ENCODE measurements at regions not wholly inside any gene's neighbourhood (a gene's known extent, or its start where the extent isn't known, plus 50 kb on each side); places are given as distances from the start of the nearest gene placed in this dataset.

GRCh38 chr2:147523415-147523814 lies 321.4 kb upstream of the ACVR2A start:
- Histone ChIP-seq H3K4me3 (ENCODE audit: low read length) (no peak overlapping the region), H3K27me3 (ENCODE audit: control insufficient read depth, insufficient read depth, low read length) (no peaks in the 10 kb centered on the region), H3K36me3 (ENCODE audit: control insufficient read depth, insufficient read depth, low read length) (no peaks in the 10 kb centered on the region), H3K9me3 (replicated peaks; ENCODE audit: control insufficient read depth, low read depth, low read length) (peaks cover 2% of the 10 kb centered on the region), H3K4me1 (ENCODE audit: control insufficient read depth, insufficient read depth, low read length) (no peaks in the 10 kb centered on the region), H3K27ac (ENCODE audit: low read length) (no peak overlapping the region)
- DNase-seq = no peak

- DNase-seq = no peak
- Histone ChIP-seq H3K4me3 (ENCODE audit: low read length) (no peak overlapping the region), H3K9me3 (replicated peaks; ENCODE audit: control insufficient read depth, low read depth, low read length) (peaks cover 2% of the 10 kb centered on the region), H3K27me3 (ENCODE audit: control insufficient read depth, insufficient read depth, low read length) (no peaks in the 10 kb centered on the region), H3K36me3 (ENCODE audit: control insufficient read depth, insufficient read depth, low read length) (no peaks in the 10 kb centered on the region), H3K4me1 (ENCODE audit: control insufficient read depth, insufficient read depth, low read length) (no peaks in the 10 kb centered on the region), H3K27ac (ENCODE audit: low read length) (no peak overlapping the region)
- no CpG with 5 or more reads among the region's 3 CpGs for WGBS (ENCODE audit: insufficient coverage)
These were observed 322.9 kb upstream of the ACVR2A start for GRCh38 chr2:147521936-147522335.

GRCh38 chr2:147520817-147521216 lies 324.0 kb upstream of the ACVR2A start:
- 91% methylated on average over 3 of the region's 3 CpGs for WGBS (ENCODE audit: insufficient coverage)

GRCh38 chr2:147519178-147519577 lies 325.7 kb upstream of the ACVR2A start:
- 44% methylated on average over 1 of the region's 2 CpGs for WGBS (ENCODE audit: insufficient coverage)
- Histone ChIP-seq H3K36me3 (ENCODE audit: control insufficient read depth, insufficient read depth, low read length) (no peaks in the 10 kb centered on the region), H3K4me1 (ENCODE audit: control insufficient read depth, insufficient read depth, low read length) (no peaks in the 10 kb centered on the region), H3K27me3 (ENCODE audit: control insufficient read depth, insufficient read depth, low read length) (no peaks in the 10 kb centered on the region), H3K4me3 (ENCODE audit: low read length) (no peak overlapping the region), H3K9me3 (replicated peaks; ENCODE audit: control insufficient read depth, low read depth, low read length) (peaks cover 2% of the 10 kb centered on the region), H3K27ac (ENCODE audit: low read length) (no peak overlapping the region)
- DNase-seq = no peak

More at GRCh38 chr2:147520817-147521216, 324.0 kb upstream of the ACVR2A start:
- H3K27me3 ChIP-seq (ENCODE audit: control insufficient read depth, insufficient read depth, low read length) = no peaks in the 10 kb centered on the region
- no peak for DNase-seq
- H3K9me3 ChIP-seq (replicated peaks; ENCODE audit: control insufficient read depth, low read depth, low read length) = peaks cover 2% of the 10 kb centered on the region
- no peak overlapping the region for H3K27ac ChIP-seq (ENCODE audit: low read length)
- H3K4me3 ChIP-seq (ENCODE audit: low read length) = no peak overlapping the region
- H3K4me1 ChIP-seq (ENCODE audit: control insufficient read depth, insufficient read depth, low read length) = no peaks in the 10 kb centered on the region
- H3K36me3 ChIP-seq (ENCODE audit: control insufficient read depth, insufficient read depth, low read length) = no peaks in the 10 kb centered on the region

- DNase-seq = no peak
- no peak overlapping the region for H3K27ac ChIP-seq (ENCODE audit: low read length)
- peaks cover 12% of the 10 kb centered on the region for H3K4me1 ChIP-seq (ENCODE audit: control insufficient read depth, insufficient read depth, low read length)
- H3K4me3 ChIP-seq (ENCODE audit: low read length) = no peak overlapping the region
- no peaks in the 10 kb centered on the region for H3K36me3 ChIP-seq (ENCODE audit: control insufficient read depth, insufficient read depth, low read length)
- H3K27me3 ChIP-seq (ENCODE audit: control insufficient read depth, insufficient read depth, low read length) = no peaks in the 10 kb centered on the region
- no peaks in the 10 kb centered on the region for H3K9me3 ChIP-seq (replicated peaks; ENCODE audit: control insufficient read depth, low read depth, low read length)
- WGBS (ENCODE audit: insufficient coverage) = no CpG with 5 or more reads among the region's 1 CpG
These were observed 329.6 kb upstream of the ACVR2A start for GRCh38 chr2:147515213-147515612.

GRCh38 chr2:147512206-147512605 lies 332.6 kb upstream of the ACVR2A start:
- peak; percentile 32 for DNase-seq
- no peak overlapping the region for H3K4me3 ChIP-seq (ENCODE audit: low read length)
- H3K4me1 ChIP-seq (ENCODE audit: control insufficient read depth, insufficient read depth, low read length) = peaks cover 12% of the 10 kb centered on the region
- H3K36me3 ChIP-seq (ENCODE audit: control insufficient read depth, insufficient read depth, low read length) = no peaks in the 10 kb centered on the region
- peak overlapping the region; percentile 49 for H3K27ac ChIP-seq (ENCODE audit: low read length)
- no peaks in the 10 kb centered on the region for H3K27me3 ChIP-seq (ENCODE audit: control insufficient read depth, insufficient read depth, low read length)
- WGBS (ENCODE audit: insufficient coverage) = 26% methylated on average over 2 of the region's 5 CpGs
- no peaks in the 10 kb centered on the region for H3K9me3 ChIP-seq (replicated peaks; ENCODE audit: control insufficient read depth, low read depth, low read length)

GRCh38 chr2:147511491-147511948 lies 333.3 kb upstream of the ACVR2A start:
- H3K27me3 ChIP-seq (ENCODE audit: control insufficient read depth, insufficient read depth, low read length) = no peaks in the 10 kb centered on the region
- no peaks in the 10 kb centered on the region for H3K36me3 ChIP-seq (ENCODE audit: control insufficient read depth, insufficient read depth, low read length)
- WGBS (ENCODE audit: insufficient coverage) = no CpG with 5 or more reads among the region's 6 CpGs
- no peak overlapping the region for H3K4me3 ChIP-seq (ENCODE audit: low read length)
- peaks cover 12% of the 10 kb centered on the region for H3K4me1 ChIP-seq (ENCODE audit: control insufficient read depth, insufficient read depth, low read length)
- H3K27ac ChIP-seq (ENCODE audit: low read length) = peak overlapping the region; percentile 49
- no peaks in the 10 kb centered on the region for H3K9me3 ChIP-seq (replicated peaks; ENCODE audit: control insufficient read depth, low read depth, low read length)
- DNase-seq = peak; percentile 84

GRCh38 chr2:147509821-147510220 lies 335.0 kb upstream of the ACVR2A start:
- Histone ChIP-seq H3K4me3 (ENCODE audit: low read length) (no peak overlapping the region), H3K4me1 (ENCODE audit: control insufficient read depth, insufficient read depth, low read length) (peaks cover 12% of the 10 kb centered on the region), H3K36me3 (ENCODE audit: control insufficient read depth, insufficient read depth, low read length) (no peaks in the 10 kb centered on the region), H3K27me3 (ENCODE audit: control insufficient read depth, insufficient read depth, low read length) (no peaks in the 10 kb centered on the region), H3K9me3 (replicated peaks; ENCODE audit: control insufficient read depth, low read depth, low read length) (no peaks in the 10 kb centered on the region), H3K27ac (ENCODE audit: low read length) (no peak overlapping the region)
- no peak for DNase-seq

- DNase-seq = no peak
- Histone ChIP-seq H3K4me3 (ENCODE audit: low read length) (no peak overlapping the region), H3K27me3 (ENCODE audit: control insufficient read depth, insufficient read depth, low read length) (no peaks in the 10 kb centered on the region), H3K4me1 (ENCODE audit: control insufficient read depth, insufficient read depth, low read length) (peaks cover 9% of the 10 kb centered on the region), H3K9me3 (replicated peaks; ENCODE audit: control insufficient read depth, low read depth, low read length) (no peaks in the 10 kb centered on the region), H3K36me3 (ENCODE audit: control insufficient read depth, insufficient read depth, low read length) (no peaks in the 10 kb centered on the region), H3K27ac (ENCODE audit: low read length) (no peak overlapping the region)
- 98% methylated on average over 27 of the region's 27 CpGs for WGBS (ENCODE audit: insufficient coverage)
These were observed 337.9 kb upstream of the ACVR2A start for GRCh38 chr2:147506889-147507288.

GRCh38 chr2:147502711-147503290 lies 342.0 kb upstream of the ACVR2A start:
- H3K9me3 ChIP-seq (replicated peaks; ENCODE audit: control insufficient read depth, low read depth, low read length) = no peaks in the 10 kb centered on the region
- no peak for DNase-seq
- no peaks in the 10 kb centered on the region for H3K27me3 ChIP-seq (ENCODE audit: control insufficient read depth, insufficient read depth, low read length)
- no peaks in the 10 kb centered on the region for H3K36me3 ChIP-seq (ENCODE audit: control insufficient read depth, insufficient read depth, low read length)
- H3K4me1 ChIP-seq (ENCODE audit: control insufficient read depth, insufficient read depth, low read length) = no peaks in the 10 kb centered on the region
- 60% methylated on average over 2 of the region's 3 CpGs for WGBS (ENCODE audit: insufficient coverage)
- no peak overlapping the region for H3K27ac ChIP-seq (ENCODE audit: low read length)
- no peak overlapping the region for H3K4me3 ChIP-seq (ENCODE audit: low read length)

- Histone ChIP-seq H3K27ac (ENCODE audit: low read length) (no peak overlapping the region), H3K27me3 (ENCODE audit: control insufficient read depth, insufficient read depth, low read length) (no peaks in the 10 kb centered on the region), H3K4me1 (ENCODE audit: control insufficient read depth, insufficient read depth, low read length) (no peaks in the 10 kb centered on the region), H3K4me3 (ENCODE audit: low read length) (no peak overlapping the region), H3K9me3 (replicated peaks; ENCODE audit: control insufficient read depth, low read depth, low read length) (no peaks in the 10 kb centered on the region), H3K36me3 (ENCODE audit: control insufficient read depth, insufficient read depth, low read length) (no peaks in the 10 kb centered on the region)
- 78% methylated on average over 4 of the region's 4 CpGs for WGBS (ENCODE audit: insufficient coverage)
- no peak for DNase-seq
These were observed 342.9 kb upstream of the ACVR2A start for GRCh38 chr2:147501968-147502367.

All from muscle of leg (tissue), 3 donors.